H1 (cell line): ENCODE measurements at regions not wholly inside any gene's neighbourhood (a gene's known extent, or its start where the extent isn't known, plus 50 kb on each side); places are given as distances from the start of the nearest gene placed in this dataset.

Source experiments
- CTCF ChIA-PET: fragments of 300-600 bp; sonication (Branson Sonifier 250); formaldehyde crosslinking; loops from one replicate; lab custom pipeline; 2021; ENCODE audit not compliant: partially characterized antibody; lab: Charles Lee
- POLR2A ChIA-PET: fragments of 300-600 bp; sonication (Branson Sonifier 250); formaldehyde crosslinking; loops from one replicate; lab custom pipeline; 2021; ENCODE audit warnings: inconsistent platforms; ENCODE audit not compliant: partially characterized antibody; lab: Charles Lee
- DNase-seq, 2 experiments: peaks; one replicate each; pipeline versions ENCODE4 v3.0.0 to v3.0.0-alpha.2; 2010 to 2022; ENCODE audit warnings: low spot score in 2 of 2, low read depth in 1 of 2, mixed read lengths in 1 of 2
- FAIRE-seq: peaks from 2 replicates; lab custom pipeline; 2011; peaks lifted over from hg19 to GRCh38; lab: Jason Lieb, UNC
- H2AFZ ChIP-seq: 2 replicates; pipeline ENCODE4 v1.8.1; 2012; ENCODE audit warnings: low read length, inconsistent platforms
- H2AK5ac ChIP-seq: 2 replicates; pipeline ENCODE4 v1.6.1; 2013; ENCODE audit warnings: low read depth, low read length
- H2BK120ac ChIP-seq: replicated peaks from 2 replicates; pipeline ENCODE3; 2013; ENCODE audit warnings: low read depth, low read length, inconsistent platforms
- H2BK12ac ChIP-seq: 2 replicates; pipeline ENCODE4 v1.6.1; 2013; ENCODE audit warnings: low read depth, low read length
- H2BK15ac ChIP-seq: 2 replicates; pipeline ENCODE4 v1.6.1; 2013; ENCODE audit warnings: low read length
- H2BK20ac ChIP-seq: 2 replicates; pipeline ENCODE4 v1.6.1; 2013; ENCODE audit warnings: low read length
- H2BK5ac ChIP-seq: 2 replicates; pipeline ENCODE4 v1.6.1; 2013; ENCODE audit warnings: low read depth, low read length
- H3K14ac ChIP-seq: 2 replicates; pipeline ENCODE4 v1.6.1; 2013; ENCODE audit warnings: inconsistent platforms; ENCODE audit not compliant: insufficient read length
- H3K18ac ChIP-seq: 2 replicates; pipeline ENCODE4 v1.6.1; 2013; ENCODE audit warnings: low read length; ENCODE audit errors: extremely low read depth
- H3K23ac ChIP-seq: 2 replicates; pipeline ENCODE4 v1.6.1; 2013; ENCODE audit warnings: inconsistent platforms; ENCODE audit not compliant: insufficient read length
- H3K23me2 ChIP-seq: 2 replicates; pipeline ENCODE4 v1.6.1; 2013; ENCODE audit warnings: low read depth, low read length
- H3K27ac ChIP-seq: 2 replicates; pipeline ENCODE4 v1.6.1; 2011; ENCODE audit warnings: low read depth, low read length, inconsistent platforms
- H3K27me3 ChIP-seq, 4 experiments: replicated peaks in 1 of 4; 1 replicate in 1 of 4; 2 replicates in 3 of 4; pipeline versions ENCODE4 v1.6.1 to v1.8.1; 2011 to 2013; ENCODE audit warnings: low read length in 3 of 4, mild to moderate bottlenecking in 3 of 4, inconsistent platforms in 2 of 4, mixed read lengths in 2 of 4, moderate library complexity in 1 of 4; ENCODE audit not compliant: control insufficient read depth in 3 of 4, insufficient read depth in 3 of 4; ENCODE audit errors: extremely low read depth in 1 of 4
- H3K36me3 ChIP-seq, 4 experiments: 2 replicates each; pipeline versions ENCODE4 v1.6.1 to v1.8.1; 2011 to 2013; ENCODE audit warnings: mild to moderate bottlenecking in 4 of 4, low read length in 3 of 4, moderate library complexity in 2 of 4, control low read depth in 1 of 4, inconsistent platforms in 1 of 4; ENCODE audit not compliant: insufficient read depth in 4 of 4, control insufficient read depth in 2 of 4
- H3K4ac ChIP-seq: replicated peaks from 2 replicates; pipeline ENCODE3; 2013; ENCODE audit warnings: low read length, low read depth, mixed read lengths, inconsistent platforms; ENCODE audit not compliant: insufficient read length
- H3K4me1 ChIP-seq, 4 experiments: replicated peaks in 1 of 4; 1 replicate in 1 of 4; 2 replicates in 3 of 4; pipeline versions ENCODE4 v1.6.1 to v1.8.1; 2011 to 2013; ENCODE audit warnings: low read length in 3 of 4, inconsistent platforms in 2 of 4, mixed read lengths in 1 of 4; ENCODE audit not compliant: insufficient read depth in 4 of 4, control insufficient read depth in 3 of 4
- H3K4me2 ChIP-seq, 2 experiments: 2 replicates each; pipeline versions ENCODE4 v1.6.1 to v1.8.1; 2011 to 2013; ENCODE audit warnings: low read depth in 2 of 2, low read length in 2 of 2, control low read depth in 1 of 2, inconsistent platforms in 1 of 2, mild to moderate bottlenecking in 1 of 2; ENCODE audit not compliant: insufficient read depth in 1 of 2
- H3K4me3 ChIP-seq, 4 experiments: fragments of 200-600, 300-600 bp in 1 of 4; sonication (generic), shearing (Covaris generic), sonication (Bioruptor Twin) in 1 of 4; 2 replicates each; pipeline versions ENCODE4 v1.5.1 to v1.8.1; 2011 to 2016; ENCODE audit warnings: low read length in 4 of 4, low read depth in 3 of 4, control low read depth in 2 of 4, inconsistent platforms in 2 of 4, mild to moderate bottlenecking in 2 of 4, mixed read lengths in 1 of 4, moderate library complexity in 1 of 4; ENCODE audit not compliant: insufficient read depth in 2 of 4; ENCODE audit errors: extremely low read depth in 1 of 4
- H3K56ac ChIP-seq: replicated peaks from 2 replicates; pipeline ENCODE3; 2013; ENCODE audit warnings: low read depth, mild to moderate bottlenecking, mixed read lengths, low read length, inconsistent platforms; ENCODE audit not compliant: insufficient read length
- H3K79me1 ChIP-seq: 2 replicates; pipeline ENCODE4 v1.6.1; 2013; ENCODE audit warnings: low read depth, low read length, control low read depth
- H3K79me2 ChIP-seq, 2 experiments: 2 replicates each; pipeline versions ENCODE4 v1.6.1 to v1.8.1; 2012 to 2013; ENCODE audit warnings: low read length in 2 of 2, mild to moderate bottlenecking in 2 of 2, inconsistent platforms in 1 of 2; ENCODE audit not compliant: insufficient read depth in 2 of 2, control insufficient read depth in 1 of 2
- H3K9ac ChIP-seq, 4 experiments: replicated peaks in 1 of 4; 1 replicate in 1 of 4; 2 replicates in 3 of 4; pipeline versions ENCODE4 v1.6.1 to v1.8.1; 2011 to 2013; ENCODE audit warnings: low read depth in 3 of 4, low read length in 3 of 4, control low read depth in 2 of 4, mild to moderate bottlenecking in 2 of 4, moderate library complexity in 2 of 4, inconsistent platforms in 1 of 4; ENCODE audit errors: extremely low read depth in 1 of 4
- H3K9me3 ChIP-seq, 2 experiments: 2 replicates each; pipeline versions ENCODE4 v1.6.1 to v1.8.1; 2012 to 2013; ENCODE audit warnings: mild to moderate bottlenecking in 2 of 2, moderate library complexity in 2 of 2, control low read depth in 1 of 2, inconsistent platforms in 1 of 2, low read depth in 1 of 2, low read length in 1 of 2, mixed read lengths in 1 of 2; ENCODE audit not compliant: insufficient read depth in 2 of 2
- H4K20me1 ChIP-seq, 2 experiments: replicated peaks in 1 of 2; 2 replicates each; pipeline versions ENCODE3 to v1.8.1; 2011 to 2013; ENCODE audit warnings: inconsistent platforms in 2 of 2, low read length in 2 of 2, mild to moderate bottlenecking in 1 of 2; ENCODE audit not compliant: insufficient read depth in 2 of 2, control insufficient read depth in 1 of 2
- H4K5ac ChIP-seq: 2 replicates; pipeline ENCODE4 v1.6.1; 2013; ENCODE audit warnings: low read length, low read depth, mixed read lengths, inconsistent platforms; ENCODE audit not compliant: insufficient read length
- H4K8ac ChIP-seq: 2 replicates; pipeline ENCODE4 v1.8.0; 2013; ENCODE audit warnings: mild to moderate bottlenecking, moderate library complexity, low read length, inconsistent platforms; ENCODE audit not compliant: insufficient read depth; ENCODE audit errors: extremely low read depth
- H4K91ac ChIP-seq: replicated peaks from 2 replicates; pipeline ENCODE3; 2013; ENCODE audit warnings: low read length, mixed read lengths, inconsistent platforms; ENCODE audit not compliant: insufficient read length
- BRCA1 ChIP-seq: IDR thresholded peaks from 2 replicates; pipeline ENCODE4 v1.6.1; 2012; ENCODE audit warnings: low read depth, low read length, improper control_type of control experiment
- CBX8 ChIP-seq: fragments of 300-800, 300-1000 bp; sonication (generic); IDR thresholded peaks from 2 replicates; pipeline ENCODE4 v1.7.1; 2016; ENCODE audit warnings: low read depth, low read length, borderline replicate concordance
- CTBP2 ChIP-seq: IDR thresholded peaks from 2 replicates; pipeline ENCODE4 v1.7.0; 2011; ENCODE audit warnings: borderline replicate concordance, mild to moderate bottlenecking, moderate library complexity, mixed read lengths, low read length; ENCODE audit not compliant: insufficient read depth, insufficient read length
- E2F6 ChIP-seq: IDR thresholded peaks from 2 replicates; pipeline ENCODE4 v1.6.1; 2012; ENCODE audit warnings: inconsistent platforms
- EP300 ChIP-seq, 2 experiments: IDR thresholded peaks; 1 replicate in 1 of 2; 2 replicates in 1 of 2; pipeline ENCODE4 v1.6.1; 2011 to 2012; ENCODE audit warnings: low read depth in 2 of 2, low read length in 2 of 2, mild to moderate bottlenecking in 2 of 2, borderline replicate concordance in 1 of 2, inconsistent platforms in 1 of 2, moderate library complexity in 1 of 2
- KDM5A ChIP-seq: fragments of 200-600 bp; IDR thresholded peaks from 2 replicates; pipeline ENCODE4 v1.7.1; 2012; ENCODE audit warnings: mild to moderate bottlenecking, low read length, inconsistent platforms, mixed read lengths
- RAD21 ChIP-seq, 2 experiments: IDR thresholded peaks in 1 of 2; conservative IDR thresholded peaks in 1 of 2; 2 replicates each; pipeline ENCODE4 v1.6.1; 2011; ENCODE audit warnings: low read depth in 2 of 2, low read length in 2 of 2, improper control_type of control experiment in 1 of 2, inconsistent platforms in 1 of 2, mild to moderate bottlenecking in 1 of 2, moderate library complexity in 1 of 2
- RXRA ChIP-seq: IDR thresholded peaks from 2 replicates; pipeline ENCODE4 v1.6.1; 2011; ENCODE audit warnings: low read depth, mild to moderate bottlenecking, low read length, moderate library complexity; ENCODE audit not compliant: insufficient read depth
- SP4 ChIP-seq: IDR thresholded peaks from 2 replicates; pipeline ENCODE4 v1.6.1; 2012; ENCODE audit warnings: low read length, inconsistent platforms
- WGBS, 2 experiments: shearing (Covaris generic) in 1 of 2; methylation state at CpG; one replicate each; pipeline versions ENCODE4 v1.1.6 to v1.1.7; 2013 to 2015; ENCODE audit warnings: low lambda C conversion rate in 2 of 2, mixed read lengths in 2 of 2, inconsistent platforms in 1 of 2, low coverage in 1 of 2, missing lambda C conversion rate in 1 of 2; ENCODE audit not compliant: insufficient replicate concordance in 2 of 2, insufficient coverage in 1 of 2, insufficient read length in 1 of 2; ENCODE audit errors: extremely low coverage in 1 of 2, missing lambda C conversion rate in 1 of 2; 5-methylcytosine and 5-hydroxymethylcytosine counted together

- Histone ChIP-seq H3K9ac (no peak overlapping the region), H3K27me3 (no peaks in the 10 kb centered on the region), H3K56ac (no peak overlapping the region), H4K5ac (no peak overlapping the region), H4K20me1 (no peaks in the 10 kb centered on the region), H3K18ac (no peak overlapping the region), H2BK15ac (no peak overlapping the region), H2BK120ac (no peak overlapping the region), H3K36me3 (no peaks in the 10 kb centered on the region), H2AFZ (no peak overlapping the region), H3K27ac (no peak overlapping the region), H3K79me2 (no peaks in the 10 kb centered on the region), H2BK12ac (no peak overlapping the region), H3K79me1 (no peaks in the 10 kb centered on the region), H4K91ac (no peak overlapping the region), H2AK5ac (no peak overlapping the region), H3K4ac (no peak overlapping the region), H3K4me1 (no peaks in the 10 kb centered on the region), H2BK5ac (no peak overlapping the region), H2BK20ac (no peak overlapping the region), H3K4me2 (no peak overlapping the region), H4K8ac (no peak overlapping the region), H3K14ac (no peak overlapping the region), H3K23me2 (no peaks in the 10 kb centered on the region), H3K4me3 (no peak overlapping the region), H3K23ac (no peak overlapping the region), H3K9me3 (peaks cover 2 to 9% of the 10 kb centered on the region in 2 experiments; a peak in 3 of 4 replicates)
- WGBS, 2 experiments, result 92% methylated on average over 4 of the region's 4 CpGs; no CpG with 5 or more reads in 1 of the 2 experiments
- ChIA-PET POLR2A (interaction anchor here (0.6 kb wide), 1 partner anchor 55 kb away, joined by 4 read pairs; no protein-coding TSS in a partner anchor), CTCF (interaction anchor here (0.6 to 1.3 kb wide), 2 partner anchors 10 kb away, joined by 4 read pairs; no protein-coding TSS in a partner anchor)
- DNase-seq, result no peak
- no peak for FAIRE-seq
- TF ChIP-seq E2F6, result no peak
- no peak for TF ChIP-seq BRCA1
- TF ChIP-seq CBX8, result no peak
- no peak for TF ChIP-seq KDM5A
- TF ChIP-seq RXRA, result no peak
- no peak for TF ChIP-seq RAD21 (IDR thresholded peaks at IDR 0.05 in 1 of 2, conservative IDR thresholded peaks at IDR 0.05 in 1 of 2; ENCODE audit: low read depth in 2 of 2, low read length in 2 of 2)
- TF ChIP-seq SP4, result no peak
- TF ChIP-seq EP300 (IDR thresholded peaks at IDR 0.05; ENCODE audit: borderline replicate concordance in 1 of 2, low read depth in 2 of 2, low read length in 2 of 2), result no peak
- TF ChIP-seq CTBP2, result no peak
Observed at GRCh38 chr2:217138284-217138683, 278.4 kb upstream of the TNP1 start.
